Ammon's horn (tissue), 1 donor: ENCODE measurements at regions not wholly inside any gene's neighbourhood (a gene's known extent, or its start where the extent isn't known, plus 50 kb on each side); places are given as distances from the start of the nearest gene placed in this dataset.
A peak's percentile ranks its signal among the peaks of the same experiment; 100 is the strongest.

ENCODE experiments used
- DNase-seq: peaks from one replicate; pipeline ENCODE4 v3.0.0-alpha.2; 2016; ENCODE audit warnings: low spot score

DNA sequence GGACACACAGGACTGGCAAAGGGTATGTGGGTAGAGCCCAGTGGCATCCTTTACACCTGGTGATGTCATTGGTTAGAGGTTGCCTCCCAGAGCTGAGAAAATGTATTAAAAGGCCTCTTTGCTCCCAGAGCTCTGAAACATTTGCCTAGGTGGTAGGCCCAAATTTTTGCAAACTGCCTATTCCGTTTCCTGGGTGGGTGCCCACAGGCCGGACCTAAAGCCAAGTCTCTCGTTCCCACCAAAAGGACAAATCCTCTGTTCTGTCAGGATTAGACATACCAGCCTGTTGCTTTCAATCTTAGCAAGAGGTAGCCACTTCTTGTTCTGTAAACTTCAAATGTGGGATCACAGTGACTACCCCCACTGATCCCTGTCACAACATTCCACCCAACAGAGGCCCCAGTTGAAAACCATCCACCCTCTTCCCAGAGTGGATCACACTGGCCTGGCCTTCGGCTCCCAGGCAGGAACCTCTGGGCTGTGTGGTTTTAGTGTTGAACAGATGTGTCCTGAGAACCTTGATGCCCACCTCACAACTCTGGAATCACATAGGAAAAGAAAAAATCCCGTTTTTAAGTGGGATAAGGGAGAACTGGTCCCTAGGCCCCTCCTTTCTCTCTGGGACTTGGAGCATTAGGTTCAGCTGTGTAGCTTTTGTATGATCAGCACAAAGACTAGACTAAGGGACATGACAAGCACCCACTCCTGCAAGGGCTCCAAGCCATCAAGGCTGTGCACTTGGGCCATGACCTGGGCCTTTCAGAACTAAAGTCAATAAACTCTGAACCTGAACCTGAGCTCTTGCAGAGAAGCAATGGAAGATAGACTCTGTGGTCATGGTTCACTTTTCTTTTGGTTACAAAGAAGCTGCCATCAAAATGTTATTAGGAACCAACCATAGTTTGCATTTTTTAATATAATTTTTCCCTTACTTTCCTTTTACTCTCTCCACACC lies 211.3 kb downstream of the CYP26B1 start:
- no peak for DNase-seq

GRCh38 chr2:71935262-71935848 lies 212.3 kb downstream of the CYP26B1 start:
- DNase-seq = no peak

DNA sequence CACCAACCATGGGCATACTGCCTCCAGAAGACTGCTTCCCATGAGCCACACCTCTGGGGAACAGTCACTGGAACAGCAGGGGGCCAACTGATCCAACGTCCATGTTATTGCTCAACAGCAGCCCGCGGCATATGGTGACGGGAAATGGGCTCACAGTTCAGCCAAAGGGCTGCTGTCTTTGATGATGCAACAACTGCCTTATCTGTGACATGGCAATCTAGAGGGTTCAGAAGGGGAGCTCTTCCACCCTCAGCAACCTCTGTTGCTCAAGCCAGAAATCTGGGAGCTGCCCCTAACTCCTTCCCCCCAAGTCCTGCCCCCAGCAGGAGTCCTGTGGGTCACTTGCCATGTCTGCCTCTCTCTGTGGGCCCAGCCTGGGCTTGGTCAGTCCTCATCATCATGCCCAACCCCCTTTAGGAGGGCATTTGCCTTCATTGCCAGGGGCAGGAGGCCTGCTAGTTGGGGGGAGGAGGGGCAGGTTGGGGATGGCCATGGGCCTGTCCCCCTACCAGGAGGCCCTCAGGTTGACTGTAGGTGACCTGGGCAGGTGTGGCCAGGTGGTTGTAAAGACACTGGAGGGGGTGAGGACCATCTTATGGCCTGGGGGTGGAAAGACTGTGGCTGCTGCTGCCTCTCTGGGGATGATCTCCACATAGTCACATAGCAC lies 212.9 kb downstream of the CYP26B1 start:
- no peak for DNase-seq

DNA sequence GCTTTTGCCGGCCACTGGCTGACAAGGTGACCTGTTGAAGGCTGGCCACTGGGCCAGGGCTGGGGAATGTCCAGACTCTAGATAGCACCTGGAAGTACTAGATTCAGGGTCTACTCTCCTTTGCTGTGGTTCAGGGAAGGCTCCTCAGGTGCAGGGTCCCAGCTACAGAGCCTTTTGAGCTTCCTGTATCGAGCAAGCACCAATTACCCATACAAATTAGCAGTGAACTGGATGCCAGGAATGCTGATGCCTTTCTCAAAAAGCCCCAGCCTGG lies 213.4 kb downstream of the CYP26B1 start:
- no peak for DNase-seq

DNA sequence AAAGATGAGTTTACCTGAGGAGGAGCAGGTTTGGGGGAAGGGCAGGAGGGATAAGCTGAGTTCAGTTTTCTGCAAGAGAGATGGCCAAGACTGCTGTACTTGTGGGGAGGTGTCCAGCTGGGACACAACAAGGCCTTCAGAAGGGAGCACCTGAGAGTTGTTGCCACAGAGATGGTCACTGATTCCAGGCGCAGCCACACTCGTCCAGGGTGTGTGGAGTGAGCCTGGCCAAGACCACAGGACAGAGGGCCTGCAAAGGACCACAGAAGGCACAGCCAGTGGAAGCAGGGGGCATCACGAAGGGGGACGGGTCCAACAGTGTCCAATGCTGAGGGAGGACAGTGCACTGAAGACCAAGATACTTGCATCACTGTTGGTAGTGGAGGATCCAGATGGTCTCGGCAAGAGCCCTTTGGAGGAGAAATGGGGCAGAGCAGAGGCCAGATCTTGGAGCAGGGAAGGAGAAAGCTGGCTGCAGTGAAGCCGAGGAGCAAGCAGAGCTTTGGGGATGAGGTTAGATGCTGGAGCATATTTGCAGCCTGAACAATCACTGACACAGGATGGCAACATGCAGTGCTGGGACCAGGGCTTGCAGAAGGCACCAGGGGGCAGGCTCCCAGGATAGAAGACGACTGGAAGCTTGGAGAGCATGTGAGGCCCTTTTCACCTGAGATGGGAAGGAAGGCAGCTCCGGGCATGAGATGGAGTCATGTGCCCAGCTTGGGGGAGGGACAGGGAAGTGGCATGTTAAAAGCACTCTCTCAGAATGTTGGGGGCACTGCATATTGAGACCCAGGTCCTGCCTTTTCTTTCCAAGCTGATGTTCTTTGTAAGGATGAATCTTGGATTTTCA lies 214.0 kb downstream of the CYP26B1 start:
- DNase-seq = no peak

DNA sequence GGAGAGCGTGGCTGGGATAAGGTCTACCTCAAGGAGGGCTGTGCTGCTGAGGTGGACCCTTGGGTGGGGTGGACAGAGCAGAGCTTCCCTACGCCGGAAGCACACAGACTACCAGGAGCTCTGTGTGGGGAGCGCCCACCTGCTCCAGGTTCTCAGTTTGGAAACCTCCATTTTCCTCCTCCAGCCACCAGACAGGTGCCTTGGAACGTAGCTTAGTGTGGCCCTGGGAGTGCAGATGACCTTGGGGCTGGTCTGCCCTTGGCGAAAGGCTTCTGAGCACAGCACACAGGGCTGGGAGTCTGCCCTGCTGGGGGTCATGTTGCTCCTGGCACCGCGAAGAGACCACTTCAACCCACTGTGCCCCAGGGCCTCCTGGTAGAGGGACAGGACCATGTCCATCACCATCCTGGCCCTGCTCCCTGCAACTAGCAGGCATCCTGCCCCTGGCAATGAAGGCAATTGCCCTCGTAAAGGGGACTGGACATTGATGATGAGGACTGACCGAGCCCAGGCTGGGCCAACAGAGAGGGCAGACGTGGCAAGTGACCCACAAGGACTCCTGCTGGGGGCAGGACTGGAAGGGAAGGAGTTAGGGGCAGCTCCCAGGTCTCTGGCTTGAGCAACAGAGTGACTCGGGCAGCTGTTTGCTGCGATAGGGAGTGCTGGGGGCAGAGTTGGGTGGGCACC lies 214.7 kb downstream of the CYP26B1 start:
- DNase-seq = no peak

DNA sequence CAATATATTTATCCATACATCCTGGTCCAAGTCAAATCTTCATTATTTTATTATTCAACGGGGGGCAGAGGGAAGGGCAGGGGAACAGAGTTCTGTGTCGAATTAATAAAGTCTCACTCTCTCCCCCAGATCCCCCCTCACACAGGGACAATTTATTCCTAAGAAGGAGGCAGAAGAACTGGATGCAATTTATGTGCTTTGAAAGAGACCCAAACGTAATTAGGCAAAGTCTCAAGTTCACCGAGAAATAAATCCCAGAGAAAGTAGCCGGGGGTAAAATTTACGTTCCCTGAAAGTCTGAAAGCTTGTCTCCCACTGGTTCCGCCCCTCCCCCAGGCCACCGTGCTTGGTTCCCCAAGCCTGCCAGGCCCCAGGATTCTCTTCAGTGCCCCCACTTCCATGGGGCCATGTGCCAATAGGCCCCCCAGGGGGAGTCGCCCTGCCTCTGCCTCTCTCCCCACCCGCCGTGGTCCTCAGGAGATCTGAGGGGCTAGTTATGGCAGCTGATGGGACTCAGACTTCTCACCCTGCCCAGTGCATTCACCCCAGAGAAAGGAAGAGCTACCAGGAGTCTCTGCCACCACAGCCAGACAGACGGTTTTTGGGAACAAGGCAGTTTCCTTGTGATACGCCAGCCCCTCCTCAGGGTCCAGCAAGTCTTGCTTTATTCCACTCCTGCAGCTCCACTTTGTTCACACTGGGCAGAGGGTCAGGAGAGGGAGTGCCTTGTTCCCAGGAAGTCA lies 215.5 kb downstream of the CYP26B1 start:
- DNase-seq = no peak

- no peak for DNase-seq
Measured at GRCh38 chr2:71930049-71930681, 217.5 kb downstream of the CYP26B1 start.

- DNase-seq = no peak
Measured at GRCh38 chr2:71929482-71929772, 218.2 kb downstream of the CYP26B1 start.

DNA sequence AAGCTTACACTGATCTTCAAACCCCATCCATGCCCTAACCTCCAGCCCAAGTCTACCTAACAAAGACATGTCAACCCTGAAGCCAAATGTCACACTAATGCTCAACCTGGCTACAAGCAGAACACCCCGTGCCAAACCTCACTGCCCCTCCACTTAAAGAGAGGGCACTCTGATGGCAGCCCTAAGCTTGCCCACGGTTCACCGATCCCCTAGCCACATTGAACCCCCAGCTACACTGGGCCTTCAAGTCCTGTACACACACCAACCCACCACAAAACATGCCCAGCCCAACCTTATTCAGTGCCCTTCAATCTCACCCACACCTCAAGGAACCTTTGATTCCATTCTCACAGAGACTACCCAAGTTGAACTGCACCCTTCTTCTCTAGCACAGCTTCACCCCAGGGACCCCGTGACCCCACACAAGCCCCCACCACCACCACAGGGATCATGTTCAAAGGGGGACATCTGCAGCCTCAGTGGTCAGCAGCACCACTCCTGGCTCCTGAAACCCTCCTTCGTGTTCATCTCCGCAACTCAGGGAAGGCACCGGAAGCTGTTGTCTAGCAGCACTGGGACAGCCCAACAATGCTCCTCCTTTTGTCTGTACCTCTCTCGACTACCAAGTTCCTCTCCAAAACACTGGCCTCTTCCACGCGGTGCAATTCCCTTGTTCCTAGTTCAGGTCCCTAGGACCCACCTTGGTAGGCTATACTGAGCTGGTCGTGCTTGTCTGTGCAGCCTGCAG lies 218.8 kb downstream of the CYP26B1 start:
- DNase-seq = no peak

DNA sequence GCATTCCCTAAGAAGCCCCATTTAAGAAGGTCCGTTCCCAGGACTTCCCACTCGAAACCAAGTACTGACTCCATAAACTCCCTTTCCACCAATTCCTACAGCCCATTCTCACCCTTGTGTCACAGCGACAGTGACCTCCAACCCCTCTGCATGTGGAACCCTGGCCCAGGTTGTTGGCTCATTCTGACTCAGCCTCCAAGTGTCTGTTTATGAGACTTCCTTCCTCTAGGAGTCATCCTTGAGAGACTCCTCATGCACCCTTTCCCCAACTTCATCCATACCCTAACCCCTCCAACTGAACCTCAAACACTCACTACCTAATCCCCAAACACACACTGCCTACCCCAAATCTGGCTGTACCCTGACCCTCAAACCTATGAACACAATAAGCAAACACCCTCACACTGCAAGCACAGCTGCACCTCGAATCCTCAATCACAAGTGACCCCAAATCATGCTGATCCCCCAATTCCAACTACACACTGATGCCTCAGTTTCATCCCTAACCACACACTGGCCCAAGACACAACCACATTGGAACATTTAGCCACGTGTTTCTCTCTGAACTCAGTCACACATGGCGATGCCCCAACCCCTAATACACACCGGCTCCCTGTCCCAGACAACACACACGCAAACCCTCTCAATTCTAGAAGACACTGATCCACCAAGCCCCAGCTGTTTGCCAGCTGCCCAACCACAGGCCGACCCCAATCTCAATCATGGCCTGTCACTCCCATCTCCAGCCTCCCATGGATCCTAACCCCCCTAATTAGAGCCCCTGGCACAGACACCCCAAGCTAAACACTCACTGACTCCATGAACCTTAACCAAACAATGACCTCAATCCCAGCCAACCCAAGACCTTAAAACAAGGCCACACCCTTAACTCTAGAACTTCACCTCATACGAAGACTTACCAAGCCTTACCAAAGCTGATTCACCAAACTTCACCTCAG lies 219.6 kb downstream of the CYP26B1 start:
- DNase-seq = no peak

DNA sequence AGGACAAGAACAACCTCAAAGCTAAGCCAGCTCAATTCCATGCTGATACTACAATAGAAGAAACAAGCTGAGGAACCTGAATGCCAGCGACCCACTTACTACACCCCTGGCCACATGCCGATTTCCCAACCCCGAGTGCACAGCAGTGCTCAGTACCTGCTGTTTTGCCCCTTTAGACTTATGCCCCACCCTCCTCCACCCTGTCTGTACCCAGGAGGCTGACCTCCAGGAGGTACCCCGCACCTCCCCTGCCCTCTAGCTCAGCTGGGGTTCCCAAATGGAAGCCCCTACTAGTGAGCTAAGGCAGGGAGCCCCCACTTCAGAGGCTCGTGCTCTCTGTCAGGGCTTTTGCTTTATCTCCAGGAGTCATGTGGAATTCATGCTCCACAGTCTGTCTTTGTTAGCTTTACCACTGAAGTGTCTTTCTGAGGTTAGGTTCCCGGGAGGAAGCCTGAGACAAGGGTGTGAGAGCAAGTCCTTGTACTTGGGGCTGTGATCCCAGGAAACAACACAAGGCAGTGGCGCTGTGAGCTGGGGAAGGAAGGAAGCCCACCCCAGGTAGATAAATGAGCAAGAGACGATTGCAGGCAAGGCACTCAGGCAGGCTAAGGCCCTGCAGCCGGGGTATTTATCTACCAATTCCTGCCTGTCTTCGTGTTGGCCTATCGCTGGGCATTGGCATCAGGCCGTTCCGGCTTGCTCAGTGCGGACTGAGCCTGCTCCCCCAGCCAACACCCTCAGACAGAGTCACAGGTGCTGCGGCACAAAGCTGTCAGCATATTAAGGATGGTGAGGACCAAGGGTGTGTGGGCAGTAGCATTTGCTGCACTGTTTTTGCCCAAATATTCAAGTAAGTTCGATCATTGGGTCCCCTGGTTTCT lies 220.5 kb downstream of the CYP26B1 start:
- DNase-seq = no peak

GRCh38 chr2:71926089-71926447 lies 221.6 kb downstream of the CYP26B1 start:
- no peak for DNase-seq

- no peak for DNase-seq
Measured at GRCh38 chr2:71925268-71926088, 222.2 kb downstream of the CYP26B1 start.

DNA sequence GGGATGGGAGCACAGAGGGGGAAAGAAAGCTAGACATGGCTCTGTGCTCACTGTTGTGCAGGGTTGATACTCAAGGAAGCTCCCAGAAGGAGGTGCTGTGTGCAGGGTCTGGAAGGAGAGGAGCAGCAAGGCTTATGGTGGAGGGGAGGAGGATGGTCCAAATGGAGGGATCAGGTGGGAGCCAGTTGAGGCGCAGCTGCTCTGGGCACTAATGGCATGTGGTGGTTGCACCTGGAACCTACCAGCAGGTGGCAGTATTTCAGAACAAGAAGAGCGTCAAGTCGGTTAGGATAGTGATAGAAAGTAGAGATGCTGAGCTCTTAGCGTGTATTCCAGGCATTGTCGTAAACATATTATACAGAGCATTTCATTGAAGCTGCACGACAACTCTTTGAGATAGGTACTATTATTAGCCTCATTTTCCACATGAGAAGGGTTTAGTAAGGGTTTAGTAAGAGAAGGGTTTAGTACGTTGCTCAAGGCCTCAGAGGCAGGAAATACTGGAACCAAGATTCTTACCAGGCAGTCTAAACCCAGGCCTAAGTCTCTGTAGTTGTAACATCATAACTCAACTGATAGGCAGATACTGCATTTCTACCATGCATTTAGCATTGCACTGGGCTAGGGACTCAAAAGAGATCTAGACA lies 223.7 kb downstream of the CYP26B1 start:
- peak; percentile 86 for DNase-seq

GRCh38 chr2:71923143-71923525 lies 224.5 kb downstream of the CYP26B1 start:
- DNase-seq = no peak
